Adipose tissue (tissue), 3 donors: ENCODE measurements at regions not wholly inside any gene's neighbourhood (a gene's known extent, or its start where the extent isn't known, plus 50 kb on each side); places are given as distances from the start of the nearest gene placed in this dataset.

Experiments
- H3K27ac ChIP-seq: one replicate; pipeline ENCODE4 v1.5.1; 2013; ENCODE audit warnings: low read depth, low read length
- WGBS, 3 donors: extraction: QIAGEN DNeasy Blood & Tissue Kit; methylation state at CpG; one replicate each; pipeline ENCODE4 v1.1.7; 2013; 5-methylcytosine and 5-hydroxymethylcytosine counted together
- donor health status: healthy with polysubstance abuse.
- donor health status: Bipolar disorder and iron deficiency.
- donor health status: healthy.

DNA sequence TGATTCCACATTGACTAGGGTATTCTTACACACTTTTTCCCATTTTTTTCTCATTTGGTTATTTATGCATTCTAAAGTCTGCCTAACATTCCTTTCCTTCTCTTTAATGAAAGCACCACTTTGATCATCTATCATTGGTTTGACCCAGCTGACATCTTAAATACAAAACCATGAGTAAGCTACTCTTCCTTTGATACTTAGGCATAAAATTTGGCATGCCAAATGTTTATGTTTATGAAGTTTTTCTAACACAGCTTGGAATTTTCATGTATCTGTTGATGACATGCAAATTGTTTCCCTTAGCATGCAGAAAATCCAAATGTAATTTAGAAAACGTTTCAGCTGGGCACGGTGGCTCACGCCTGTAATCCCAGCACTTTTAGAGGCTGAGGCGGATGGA is 534.9 kb downstream of the QKI start:
- WGBS, 3 donors: 86 to 87% (median 87%) methylated on average over 4 of the region's 4 CpGs
- no peak overlapping the region for H3K27ac ChIP-seq

DNA sequence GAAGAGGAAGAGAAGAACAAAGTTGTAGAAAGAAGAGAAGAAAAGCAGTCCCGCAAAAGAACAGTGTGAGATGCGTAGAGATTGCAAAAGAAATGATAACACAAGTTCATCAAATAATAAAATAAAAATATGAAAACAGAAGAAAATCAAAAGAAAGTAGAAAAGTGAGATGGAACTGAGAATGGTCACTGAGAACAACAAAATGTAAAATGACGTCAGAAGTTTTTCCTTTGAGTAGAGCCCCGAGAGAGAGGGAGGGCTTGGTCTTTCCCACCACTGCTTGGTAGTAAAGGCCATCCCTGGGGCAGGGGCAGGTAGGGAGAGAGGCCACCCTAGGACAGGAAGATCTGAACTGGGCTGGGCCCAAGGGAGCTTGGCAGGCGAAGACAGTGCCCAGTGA is 533.7 kb downstream of the QKI start:
- WGBS, 3 donors: 78 to 82% (median 81%) methylated on average over 5 of the region's 5 CpGs
- no peak overlapping the region for H3K27ac ChIP-seq

DNA sequence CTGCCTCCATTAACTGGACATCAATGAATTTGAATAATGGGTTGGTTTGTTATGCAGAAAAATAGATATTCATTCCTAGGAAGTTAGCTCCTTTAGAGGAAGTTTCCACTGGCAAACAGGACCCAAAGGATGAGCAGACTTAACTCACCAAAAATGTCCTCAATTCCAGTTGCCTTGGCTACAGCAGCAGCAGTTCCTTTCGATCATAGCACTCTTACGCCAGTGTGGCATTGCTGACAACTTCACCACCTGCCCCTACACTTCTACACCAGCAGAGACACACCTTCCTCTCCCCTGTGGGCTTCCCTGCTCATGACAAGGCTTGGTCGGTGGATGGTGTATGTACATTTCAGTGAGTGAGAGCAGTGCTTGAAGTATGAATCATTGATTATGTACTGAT is 532.8 kb downstream of the QKI start:
- 78 to 89% (median 89%) methylated on average over 3 of the region's 3 CpGs for WGBS, 3 donors
- no peak overlapping the region for H3K27ac ChIP-seq

DNA sequence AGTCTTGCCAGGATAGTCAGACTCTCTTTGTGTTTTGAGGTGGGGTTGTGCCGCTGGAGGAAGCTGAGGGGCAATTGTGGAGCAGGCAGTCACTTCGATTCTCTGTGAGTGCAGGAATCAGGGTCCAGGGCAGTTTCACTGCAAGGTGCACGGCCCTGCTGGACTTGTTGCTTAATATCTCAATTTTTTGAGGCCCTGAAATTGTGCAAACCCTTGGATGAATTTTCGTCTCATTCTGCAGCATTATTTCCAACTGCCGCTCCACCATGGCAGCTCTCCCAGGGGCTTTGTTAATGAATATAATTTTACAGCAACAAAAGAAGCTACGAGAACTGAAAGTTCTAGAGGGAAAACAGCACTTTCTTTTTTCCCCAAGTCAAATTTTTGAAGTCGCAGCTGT is 531.9 kb downstream of the QKI start:
- 64 to 73% (median 70%) methylated on average over 7 of the region's 7 CpGs for WGBS, 3 donors
- no peak overlapping the region for H3K27ac ChIP-seq

DNA sequence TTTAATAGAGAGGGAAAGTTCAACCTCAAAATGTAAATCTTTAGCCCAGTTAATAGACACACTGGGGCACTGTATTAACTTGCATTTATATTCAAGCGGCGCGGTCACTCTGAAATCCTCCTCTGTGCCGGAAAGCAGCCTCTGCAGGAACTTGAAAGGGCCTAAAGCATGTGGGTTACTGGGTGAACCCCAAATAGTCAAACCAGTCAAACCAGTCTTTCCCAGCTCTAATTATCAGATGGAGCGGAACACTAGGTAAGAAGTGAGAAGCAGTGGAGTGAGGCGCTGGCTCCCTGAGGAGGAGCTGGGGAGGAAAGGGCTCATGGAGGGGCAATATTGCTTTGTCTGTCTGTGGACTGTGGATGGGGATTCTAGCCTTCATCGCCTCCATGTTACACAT is 531.3 kb downstream of the QKI start:
- 65 to 94% (median 93%) methylated on average over 7 of the region's 7 CpGs for WGBS, 3 donors

DNA sequence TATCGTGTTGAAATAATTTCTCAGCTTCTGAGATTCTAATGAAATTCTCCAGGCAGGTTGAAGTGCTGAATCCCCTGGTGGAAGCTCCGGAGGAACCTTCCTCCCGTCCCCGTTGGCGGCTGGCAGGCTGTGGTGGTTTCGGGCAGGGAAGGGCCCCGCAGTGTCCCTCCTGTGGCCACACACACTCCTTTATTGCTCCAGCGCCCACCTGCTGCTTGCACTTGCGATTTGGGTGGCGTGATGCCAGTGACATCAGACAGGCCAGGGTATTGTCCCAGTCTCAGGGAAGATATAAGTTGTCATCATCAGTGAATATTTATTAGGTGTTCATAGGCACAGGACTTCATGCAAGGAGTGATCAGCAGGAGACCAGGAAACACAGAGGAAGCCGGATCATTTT is 530.4 kb downstream of the QKI start:
- no peak overlapping the region for H3K27ac ChIP-seq

More for the DNA sequence above, 531.3 kb downstream of the QKI start:
- H3K27ac ChIP-seq: no peak overlapping the region

DNA sequence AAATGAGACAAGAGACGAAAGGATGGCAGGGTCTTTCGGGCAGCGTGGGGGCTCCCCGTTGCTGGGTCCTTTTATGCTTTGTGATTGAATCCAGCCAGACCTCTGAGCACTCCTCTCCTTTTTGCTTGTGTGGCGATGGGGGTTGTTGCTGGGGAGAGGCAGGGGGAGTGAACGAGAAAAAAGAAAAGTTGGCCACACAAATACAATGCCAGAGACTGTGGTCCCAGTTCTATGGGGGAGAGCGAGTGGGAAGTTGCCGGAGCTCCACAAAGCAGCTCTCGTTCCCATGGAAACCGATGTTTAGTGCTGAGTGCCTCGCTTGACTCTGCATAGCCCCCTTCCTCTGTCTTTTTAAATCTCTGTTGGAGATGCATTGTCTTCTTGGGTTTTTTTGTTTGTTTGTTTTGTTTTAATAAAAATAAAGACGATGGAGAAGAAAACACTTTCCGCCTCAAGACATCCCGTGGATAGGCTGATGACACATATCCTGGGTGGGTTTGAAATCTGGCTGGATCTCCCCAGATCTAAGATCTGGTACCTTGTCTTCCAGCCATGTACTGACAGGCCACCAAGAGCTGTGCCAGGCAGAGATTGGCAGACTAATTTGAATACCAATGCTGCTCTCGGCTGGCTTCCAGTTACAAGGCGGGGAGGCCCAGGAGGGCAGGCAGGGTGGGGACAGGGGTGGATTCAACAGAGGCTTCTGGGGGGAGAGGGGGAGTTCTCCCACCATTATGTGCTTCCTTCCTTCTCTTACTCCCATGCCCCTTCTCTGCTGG is 529.3 kb downstream of the QKI start:
- H3K27ac ChIP-seq: no peak overlapping the region
- WGBS, 3 donors: 25 to 30% (median 26%) methylated on average over 16 of the region's 16 CpGs

More for the DNA sequence above, 530.4 kb downstream of the QKI start:
- WGBS, 3 donors: 72 to 85% (median 85%) methylated on average over 11 of the region's 11 CpGs

DNA sequence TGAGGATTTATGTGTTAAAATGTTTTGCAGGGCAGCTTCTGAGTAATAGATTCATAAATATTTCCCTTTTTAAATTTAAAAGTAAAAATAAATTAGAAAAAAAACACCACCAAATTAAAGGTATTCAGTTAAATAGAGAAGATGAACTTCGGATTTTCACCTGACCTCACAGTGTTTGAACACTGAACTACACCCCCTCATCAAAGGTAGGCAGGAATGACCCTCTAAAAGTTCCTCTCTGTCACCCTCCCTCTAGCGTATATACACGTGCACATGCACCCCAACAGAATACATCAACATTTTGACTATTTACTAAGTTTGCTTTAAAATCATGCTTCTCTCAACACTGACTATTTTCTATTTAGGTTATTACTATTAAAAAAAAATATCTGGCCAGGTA is 528.3 kb downstream of the QKI start:
- no peak overlapping the region for H3K27ac ChIP-seq
- 55 to 69% (median 56%) methylated on average over 3 of the region's 3 CpGs for whole genome bisulfite sequencing, 3 donors

DNA sequence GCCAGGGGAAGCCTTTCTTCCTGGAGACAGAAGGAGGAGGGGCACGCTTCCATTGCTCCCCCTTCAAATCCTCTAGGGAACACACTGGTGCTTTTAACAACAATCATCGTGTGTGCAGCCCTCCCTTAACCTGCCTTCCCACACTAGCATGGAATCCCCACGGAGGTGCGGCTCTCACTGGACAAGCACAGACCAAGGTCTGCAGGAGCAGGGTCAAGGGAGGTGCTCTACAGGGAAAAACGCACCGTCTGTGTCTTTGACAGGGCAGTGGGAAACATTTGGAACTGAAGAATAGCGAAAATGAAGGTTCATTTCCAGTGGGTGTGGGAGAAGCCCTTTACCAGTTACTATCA is 527.1 kb downstream of the QKI start:
- 36 to 52% (median 41%) methylated on average over 7 of the region's 7 CpGs for WGBS, 3 donors
- H3K27ac ChIP-seq: no peak overlapping the region

DNA sequence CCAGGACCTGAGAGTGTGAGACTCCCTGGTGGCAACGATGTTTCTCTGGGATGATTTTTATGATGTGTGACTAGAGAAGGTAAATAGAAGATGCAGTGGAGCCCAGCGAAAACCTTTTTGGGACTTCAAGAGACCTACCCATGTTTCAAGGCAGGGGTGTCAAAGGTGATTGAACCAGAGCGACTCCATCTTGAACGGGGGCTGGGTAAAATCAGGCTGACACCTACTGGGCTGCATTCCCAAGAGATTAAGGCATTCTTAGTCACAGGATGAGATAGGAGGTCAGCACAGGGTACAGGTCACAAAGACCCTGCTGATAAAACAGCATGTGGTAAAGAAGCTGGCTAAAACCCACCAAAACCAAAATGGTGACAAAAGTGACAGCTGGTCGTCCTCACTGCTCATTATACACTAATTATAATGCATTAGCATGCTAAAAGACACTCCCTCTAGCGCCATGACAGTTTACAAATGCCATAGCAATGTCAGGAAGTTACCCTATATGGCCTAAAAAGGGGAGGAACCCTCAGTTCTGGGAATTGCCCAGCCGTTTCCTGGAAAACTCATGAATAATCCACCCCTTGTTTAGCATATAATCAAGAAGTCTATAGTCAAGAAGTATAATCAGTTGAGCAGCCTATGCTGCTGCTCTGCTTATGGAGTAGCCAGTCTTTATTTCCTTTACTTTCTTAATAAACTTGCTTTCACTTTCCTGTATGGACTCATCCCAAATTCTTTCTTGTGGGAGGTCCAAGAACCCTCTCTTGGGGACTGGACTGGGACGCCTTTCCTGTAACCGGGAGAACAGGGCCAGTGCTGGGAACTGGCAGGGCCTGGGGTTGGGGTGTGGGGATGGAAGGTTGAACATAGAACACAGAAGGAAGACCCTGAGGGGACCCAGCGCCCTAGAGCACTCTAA is 526.4 kb downstream of the QKI start:
- H3K27ac ChIP-seq: no peak overlapping the region
- WGBS, 3 donors: 65% methylated on average over 10 of the region's 10 CpGs

DNA sequence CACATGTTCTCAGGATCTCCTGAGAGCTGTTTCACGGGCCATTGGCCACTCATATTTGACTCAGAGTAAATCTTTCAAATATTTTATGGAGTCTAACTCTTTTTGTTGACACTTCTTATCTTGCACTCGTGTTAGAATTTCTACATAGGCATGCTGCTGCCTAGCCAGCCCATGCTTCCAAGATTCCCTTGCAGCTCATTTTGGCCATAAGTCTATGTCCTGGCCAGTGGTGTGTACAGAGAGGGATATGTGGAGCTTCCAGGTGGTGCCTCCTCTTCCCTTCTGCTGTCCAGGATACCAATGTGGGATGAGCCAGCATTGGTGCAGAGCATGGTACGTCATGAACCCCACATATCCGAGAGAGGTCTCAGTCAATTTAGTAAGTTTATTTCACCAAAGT is 522.6 kb downstream of the QKI start:
- no peak overlapping the region for H3K27ac ChIP-seq
- 67 to 83% (median 83%) methylated on average over 4 of the region's 4 CpGs for WGBS, 3 donors

DNA sequence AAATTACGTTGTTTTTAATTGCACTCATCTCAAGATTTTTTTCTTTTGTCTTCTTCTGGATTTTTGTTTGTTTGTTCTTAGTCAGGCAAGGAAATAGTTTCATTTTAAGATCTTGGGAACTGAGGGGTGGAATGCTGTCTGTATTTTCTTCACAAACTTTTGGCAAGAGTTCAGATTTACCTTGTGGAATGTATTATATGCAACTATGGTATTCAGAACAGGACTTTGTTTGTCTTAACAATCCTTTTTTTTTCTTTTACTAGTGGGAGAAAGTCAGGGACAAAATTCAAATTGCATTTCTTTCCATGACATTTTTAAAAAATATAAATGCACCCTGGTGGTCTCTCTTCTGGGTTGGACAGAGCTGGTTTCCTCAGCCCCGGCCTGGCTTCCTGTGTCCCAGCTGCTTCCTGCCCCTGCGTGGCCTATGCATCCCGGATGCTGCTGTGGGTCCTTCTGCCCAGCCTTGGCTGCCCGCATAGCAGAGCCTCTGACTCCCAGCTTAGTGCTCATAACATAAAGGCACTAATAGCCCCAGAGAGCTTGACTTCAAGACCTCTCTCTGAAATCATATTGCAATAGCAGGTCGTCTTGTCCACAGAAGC is 520.7 kb downstream of the QKI start:
- no peak overlapping the region for H3K27ac ChIP-seq
- 45 to 72% (median 55%) methylated on average over 6 of the region's 6 CpGs for WGBS, 3 donors

DNA sequence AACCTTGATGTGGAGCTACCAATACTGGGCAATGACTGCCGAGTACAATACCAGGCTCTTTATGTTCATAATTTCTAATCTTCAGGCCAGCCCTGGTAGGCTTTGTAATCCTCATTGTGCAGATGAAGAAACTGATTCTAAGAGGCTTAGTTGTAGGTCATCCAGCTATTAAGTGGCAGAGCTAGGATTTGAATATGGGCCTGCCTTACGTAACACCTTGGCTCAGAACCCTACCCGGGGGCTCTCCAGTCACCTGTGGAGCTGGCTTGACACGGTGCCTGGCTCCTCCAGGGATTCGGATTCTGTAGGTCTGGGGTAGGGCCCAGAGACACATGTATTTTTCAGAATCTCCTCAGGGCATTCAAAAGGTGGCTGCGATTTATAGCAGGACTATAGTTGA is 515.5 kb downstream of the QKI start:
- H3K27ac ChIP-seq: no peak overlapping the region
- 80 to 88% (median 85%) methylated on average over 6 of the region's 6 CpGs for WGBS, 3 donors

DNA sequence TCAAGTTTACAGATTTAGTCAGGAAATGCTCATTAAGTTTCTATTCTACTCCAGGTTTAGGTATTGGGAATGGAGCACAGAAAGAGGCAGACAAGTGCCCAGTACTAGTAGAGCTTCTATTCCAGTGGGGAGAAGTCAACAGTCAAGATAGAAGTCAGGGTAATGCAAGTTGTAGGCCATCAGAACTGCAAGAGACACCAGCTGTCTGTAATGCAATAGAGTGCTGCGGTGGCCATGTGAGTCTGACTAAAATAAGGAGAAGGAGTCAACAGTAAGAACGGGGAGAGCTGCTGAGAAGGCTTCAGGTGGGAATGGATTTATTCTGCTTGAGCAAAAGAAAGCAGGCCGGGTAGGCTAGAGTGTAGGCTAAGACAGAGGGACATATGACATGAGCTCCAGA is 515.0 kb downstream of the QKI start:
- H3K27ac ChIP-seq: no peak overlapping the region
- 83 to 93% (median 92%) methylated on average over 3 of the region's 3 CpGs for WGBS, 3 donors

DNA sequence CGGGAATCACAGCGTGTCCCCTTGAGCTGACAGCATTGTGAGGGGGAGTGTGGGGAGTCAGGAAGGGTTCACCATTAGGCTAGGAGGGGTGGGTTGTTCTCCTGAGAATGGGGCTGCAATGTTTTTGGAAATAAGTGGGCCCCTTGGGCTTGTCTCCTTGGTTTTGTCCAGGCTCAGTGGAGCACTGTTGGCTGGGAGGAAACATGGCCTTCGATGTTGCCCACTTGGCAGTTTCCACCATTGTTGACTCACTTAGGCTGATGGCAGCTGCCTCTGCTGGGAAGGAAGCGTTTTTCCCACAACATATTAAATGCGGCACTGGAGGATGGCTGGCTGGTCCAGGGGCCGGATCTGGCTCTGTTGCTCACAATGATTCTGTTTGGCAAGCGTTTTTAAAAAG is 512.1 kb downstream of the QKI start:
- WGBS, 3 donors: 56 to 77% (median 67%) methylated on average over 7 of the region's 7 CpGs
- H3K27ac ChIP-seq: no peak overlapping the region

DNA sequence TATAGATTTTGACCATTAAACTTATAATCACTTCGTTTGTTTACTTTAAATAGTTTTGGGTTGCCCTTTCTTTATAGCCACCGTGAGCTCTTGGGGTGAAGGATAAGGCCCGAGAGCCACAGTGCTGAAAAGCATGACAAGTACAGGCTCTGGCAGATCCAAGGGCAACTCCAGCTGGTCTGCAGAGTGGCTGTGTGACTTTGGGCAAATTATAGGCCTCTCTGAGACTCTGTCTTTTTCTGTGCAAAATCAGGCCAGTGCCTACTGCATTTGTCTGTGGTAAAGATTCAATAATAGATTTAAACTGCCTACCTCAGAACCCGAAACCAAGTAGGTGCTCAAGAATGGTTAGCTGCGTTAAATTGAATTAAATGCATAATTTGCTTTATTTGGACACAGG is 511.3 kb downstream of the QKI start:
- WGBS, 3 donors: 89 to 93% (median 91%) methylated on average over 5 of the region's 5 CpGs

DNA sequence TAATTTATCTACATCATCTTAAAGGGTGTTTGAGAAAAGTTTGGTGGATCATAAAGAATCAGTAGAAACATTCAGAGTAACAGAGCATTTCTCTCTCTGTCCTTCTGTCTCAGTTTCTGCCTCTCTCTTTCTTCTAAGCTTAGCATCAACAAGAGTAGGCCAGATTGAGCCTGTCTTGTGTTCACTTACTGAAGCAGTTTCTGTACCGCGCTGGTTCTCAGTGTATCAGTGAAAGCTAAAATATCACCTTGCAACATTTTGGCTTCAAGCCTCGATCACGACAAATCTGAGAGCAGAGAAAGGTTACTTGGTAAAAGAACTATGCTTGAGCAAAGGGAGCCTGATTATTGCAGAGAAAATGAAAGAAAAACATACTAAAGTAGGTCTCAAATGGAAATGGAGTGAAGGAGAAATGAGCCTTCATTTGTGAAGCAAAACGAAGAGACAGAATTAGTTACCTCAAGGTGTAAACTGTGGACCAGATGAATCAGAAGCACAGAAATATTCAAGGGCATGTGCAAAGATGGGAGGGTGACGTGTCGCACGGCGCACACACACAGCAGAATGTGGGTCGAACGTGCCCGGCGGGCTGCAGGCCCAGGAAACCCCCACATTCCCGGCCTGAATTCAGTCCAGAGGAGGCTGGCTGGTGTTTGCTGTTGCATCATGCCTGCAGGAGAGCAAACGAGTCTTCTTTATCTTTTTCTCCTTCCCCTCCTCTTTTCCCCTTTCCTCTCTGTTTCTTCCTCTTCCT is 509.3 kb downstream of the QKI start:
- 62 to 82% (median 75%) methylated on average over 15 of the region's 15 CpGs for WGBS, 3 donors
- no peak overlapping the region for H3K27ac ChIP-seq

More for the DNA sequence above, 511.3 kb downstream of the QKI start:
- H3K27ac ChIP-seq: no peak overlapping the region

DNA sequence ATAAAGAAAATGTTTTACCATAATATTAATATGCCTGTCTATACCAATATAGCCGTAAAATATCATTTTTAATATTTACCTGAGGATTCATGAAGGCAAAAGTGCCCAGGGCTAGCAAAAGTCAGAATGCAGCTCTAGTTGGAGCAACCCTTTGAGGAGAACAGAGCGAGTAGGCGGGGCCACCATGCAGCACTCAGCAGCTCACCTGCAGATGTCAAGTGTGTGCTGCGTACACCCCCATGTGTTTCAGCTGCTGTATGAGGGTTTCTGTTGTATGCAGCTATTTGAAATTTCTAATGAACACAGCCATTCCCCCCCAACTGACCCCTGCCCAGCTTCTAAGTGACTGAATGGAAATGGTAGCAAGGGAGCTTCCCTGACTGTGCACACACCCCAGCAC is 508.0 kb downstream of the QKI start:
- WGBS, 3 donors: 88 to 98% (median 96%) methylated on average over 4 of the region's 4 CpGs
- no peak overlapping the region for H3K27ac ChIP-seq

DNA sequence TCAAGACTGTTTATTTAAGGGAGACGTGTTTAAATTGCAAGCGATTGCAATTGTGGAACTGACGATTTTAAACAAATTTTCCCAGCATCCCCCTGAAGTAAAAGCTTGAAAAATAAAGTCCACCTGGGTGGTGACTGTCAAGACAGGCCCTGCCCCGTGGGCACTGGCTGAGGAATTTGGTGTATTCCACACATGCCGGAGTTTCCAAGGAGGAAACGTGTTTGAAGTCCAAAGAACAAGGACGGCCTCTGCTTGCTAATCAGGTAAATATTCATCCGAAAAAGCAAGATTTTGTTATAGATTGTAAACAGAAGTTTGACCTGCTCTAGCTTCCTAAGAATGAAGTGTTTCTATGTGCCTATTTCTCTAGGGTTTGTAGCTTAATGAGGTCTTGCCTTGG is 505.1 kb downstream of the QKI start:
- no peak overlapping the region for H3K27ac ChIP-seq
- WGBS, 3 donors: 50 to 81% (median 77%) methylated on average over 8 of the region's 8 CpGs
